ENCODE measurements at regions not wholly inside any gene's neighbourhood (a gene's known extent, or its start where the extent isn't known, plus 50 kb on each side); places are given as distances from the start of the nearest gene placed in this dataset.

GRCh38 chr2:6072768-6073167, 380.6 kb downstream of the SOX11 start:
- Mint-ChIP-seq H3K9me3 (no peaks in the 10 kb centered on the region), H3K27ac (no peak overlapping the region), H3K4me3 (no peak overlapping the region), H3K27me3 (no peaks in the 10 kb centered on the region), H3K4me1 (peaks cover 2% of the 10 kb centered on the region), H3K36me3 (no peaks in the 10 kb centered on the region)
- DNase-seq (ENCODE audit: low spot score in 2 of 2) (no peak), ATAC-seq (ENCODE audit: low read depth) (no peak)

- ATAC-seq (ENCODE audit: low read depth) (no peak), DNase-seq (ENCODE audit: low spot score in 2 of 2) (no peak)
- Mint-ChIP-seq H3K27ac (peak overlapping the region; percentile 31), H3K27me3 (no peaks in the 10 kb centered on the region), H3K9me3 (no peaks in the 10 kb centered on the region), H3K4me1 (no peaks in the 10 kb centered on the region), H3K36me3 (no peaks in the 10 kb centered on the region), H3K4me3 (no peak overlapping the region)
These were observed 381.3 kb downstream of the SOX11 start for GRCh38 chr2:6073191-6074088.

- Mint-ChIP-seq H3K4me3 (no peak overlapping the region), H3K27me3 (no peaks in the 10 kb centered on the region), H3K27ac (peak overlapping the region; percentile 31), H3K9me3 (no peaks in the 10 kb centered on the region), H3K36me3 (no peaks in the 10 kb centered on the region), H3K4me1 (no peaks in the 10 kb centered on the region)
- DNase-seq (ENCODE audit: low spot score in 2 of 2) (no peak), ATAC-seq (ENCODE audit: low read depth) (no peak)
These were observed 382.0 kb downstream of the SOX11 start for GRCh38 chr2:6074089-6074643.

GRCh38 chr2:6077585-6077984, 385.4 kb downstream of the SOX11 start:
- no peak for DNase-seq (ENCODE audit: low spot score in 2 of 2)
- ATAC-seq (ENCODE audit: low read depth) = no peak
- no peaks in the 10 kb centered on the region for H3K36me3 Mint-ChIP-seq
- no peaks in the 10 kb centered on the region for H3K27me3 Mint-ChIP-seq
- H3K9me3 Mint-ChIP-seq = no peaks in the 10 kb centered on the region
- H3K27ac Mint-ChIP-seq = no peak overlapping the region
- H3K4me3 Mint-ChIP-seq = no peak overlapping the region
- H3K4me1 Mint-ChIP-seq = no peaks in the 10 kb centered on the region

GRCh38 chr2:6078414-6078813, 386.2 kb downstream of the SOX11 start:
- H3K27ac Mint-ChIP-seq = no peak overlapping the region

GRCh38 chr2:6079405-6079804, 387.2 kb downstream of the SOX11 start:
- DNase-seq (ENCODE audit: low spot score in 2 of 2) (no peak), ATAC-seq (ENCODE audit: low read depth) (no peak)
- H3K4me1 Mint-ChIP-seq = no peaks in the 10 kb centered on the region
- no peak overlapping the region for H3K27ac Mint-ChIP-seq
- H3K9me3 Mint-ChIP-seq = no peaks in the 10 kb centered on the region
- no peaks in the 10 kb centered on the region for H3K27me3 Mint-ChIP-seq
- no peaks in the 10 kb centered on the region for H3K36me3 Mint-ChIP-seq
- no peak overlapping the region for H3K4me3 Mint-ChIP-seq

More at GRCh38 chr2:6078414-6078813, 386.2 kb downstream of the SOX11 start:
- no peaks in the 10 kb centered on the region for H3K27me3 Mint-ChIP-seq
- H3K4me3 Mint-ChIP-seq = no peak overlapping the region
- H3K36me3 Mint-ChIP-seq = no peaks in the 10 kb centered on the region
- H3K9me3 Mint-ChIP-seq = no peaks in the 10 kb centered on the region
- H3K4me1 Mint-ChIP-seq = no peaks in the 10 kb centered on the region
- ATAC-seq (ENCODE audit: low read depth) = no peak
- no peak for DNase-seq (ENCODE audit: low spot score in 2 of 2)

GRCh38 chr2:6080932-6081753, 389.0 kb downstream of the SOX11 start:
- Mint-ChIP-seq H3K36me3 (no peaks in the 10 kb centered on the region), H3K27ac (no peak overlapping the region), H3K27me3 (no peaks in the 10 kb centered on the region), H3K9me3 (no peaks in the 10 kb centered on the region), H3K4me3 (no peak overlapping the region), H3K4me1 (no peaks in the 10 kb centered on the region)
- ATAC-seq (ENCODE audit: low read depth) (no peak), DNase-seq (ENCODE audit: low spot score in 2 of 2) (no peak)

- H3K36me3 Mint-ChIP-seq = no peaks in the 10 kb centered on the region
- H3K4me1 Mint-ChIP-seq = no peaks in the 10 kb centered on the region
- H3K27ac Mint-ChIP-seq = no peak overlapping the region
- DNase-seq (ENCODE audit: low spot score in 2 of 2) = no peak
- no peaks in the 10 kb centered on the region for H3K9me3 Mint-ChIP-seq
- ATAC-seq (ENCODE audit: low read depth) = no peak
- no peaks in the 10 kb centered on the region for H3K27me3 Mint-ChIP-seq
- no peak overlapping the region for H3K4me3 Mint-ChIP-seq
These were observed 389.9 kb downstream of the SOX11 start for GRCh38 chr2:6081955-6082624.

- Mint-ChIP-seq H3K27ac (no peak overlapping the region), H3K4me3 (no peak overlapping the region), H3K36me3 (no peaks in the 10 kb centered on the region), H3K4me1 (no peaks in the 10 kb centered on the region), H3K9me3 (peaks cover 1% of the 10 kb centered on the region), H3K27me3 (no peaks in the 10 kb centered on the region)
- DNase-seq (ENCODE audit: low spot score in 2 of 2) (no peak), ATAC-seq (ENCODE audit: low read depth) (no peak)
These were observed 390.4 kb downstream of the SOX11 start for GRCh38 chr2:6082625-6083018.

- no peaks in the 10 kb centered on the region for H3K36me3 Mint-ChIP-seq
- DNase-seq (ENCODE audit: low spot score in 2 of 2) = no peak
- H3K4me1 Mint-ChIP-seq = no peaks in the 10 kb centered on the region
- no peak overlapping the region for H3K27ac Mint-ChIP-seq
- no peak overlapping the region for H3K4me3 Mint-ChIP-seq
- H3K27me3 Mint-ChIP-seq = no peaks in the 10 kb centered on the region
- peaks cover 1% of the 10 kb centered on the region for H3K9me3 Mint-ChIP-seq
- ATAC-seq (ENCODE audit: low read depth) = no peak
These were observed 391.0 kb downstream of the SOX11 start for GRCh38 chr2:6083136-6083535.

GRCh38 chr2:6089474-6089873, 397.3 kb downstream of the SOX11 start:
- Mint-ChIP-seq H3K4me3 (no peak overlapping the region), H3K36me3 (no peaks in the 10 kb centered on the region), H3K4me1 (no peaks in the 10 kb centered on the region), H3K27ac (no peak overlapping the region), H3K9me3 (peaks cover 1% of the 10 kb centered on the region), H3K27me3 (no peaks in the 10 kb centered on the region)
- DNase-seq (ENCODE audit: low spot score in 2 of 2) = no peak
- ATAC-seq (ENCODE audit: low read depth) = no peak

GRCh38 chr2:6103372-6103771, 411.2 kb downstream of the SOX11 start:
- Mint-ChIP-seq H3K27ac (no peak overlapping the region), H3K4me3 (no peak overlapping the region), H3K4me1 (peaks cover 6% of the 10 kb centered on the region), H3K27me3 (no peaks in the 10 kb centered on the region), H3K9me3 (peaks cover 2% of the 10 kb centered on the region), H3K36me3 (no peaks in the 10 kb centered on the region)
- ATAC-seq (ENCODE audit: low read depth) (no peak), DNase-seq (ENCODE audit: low spot score in 2 of 2) (no peak)

GRCh38 chr2:6103949-6104348, 411.8 kb downstream of the SOX11 start:
- peaks cover 1% of the 10 kb centered on the region for H3K27me3 Mint-ChIP-seq
- H3K4me1 Mint-ChIP-seq = peaks cover 6% of the 10 kb centered on the region
- H3K36me3 Mint-ChIP-seq = no peaks in the 10 kb centered on the region
- no peak overlapping the region for H3K4me3 Mint-ChIP-seq
- peaks cover 3% of the 10 kb centered on the region for H3K9me3 Mint-ChIP-seq
- H3K27ac Mint-ChIP-seq = no peak overlapping the region
- DNase-seq (ENCODE audit: low spot score in 2 of 2) (no peak), ATAC-seq (ENCODE audit: low read depth) (no peak)

- H3K4me3 Mint-ChIP-seq = no peak overlapping the region
- H3K9me3 Mint-ChIP-seq = peaks cover 3% of the 10 kb centered on the region
- no peak for ATAC-seq (ENCODE audit: low read depth)
- peaks cover 6% of the 10 kb centered on the region for H3K4me1 Mint-ChIP-seq
- no peak overlapping the region for H3K27ac Mint-ChIP-seq
- no peak for DNase-seq (ENCODE audit: low spot score in 2 of 2)
- H3K27me3 Mint-ChIP-seq = peaks cover 4% of the 10 kb centered on the region
- no peaks in the 10 kb centered on the region for H3K36me3 Mint-ChIP-seq
These were observed 415.1 kb downstream of the SOX11 start for GRCh38 chr2:6107290-6107689.

Data from memory B cell (primary cell).